ENCODE measurements at regions not wholly inside any gene's neighbourhood (a gene's known extent, or its start where the extent isn't known, plus 50 kb on each side); places are given as distances from the start of the nearest gene placed in this dataset.

DNA sequence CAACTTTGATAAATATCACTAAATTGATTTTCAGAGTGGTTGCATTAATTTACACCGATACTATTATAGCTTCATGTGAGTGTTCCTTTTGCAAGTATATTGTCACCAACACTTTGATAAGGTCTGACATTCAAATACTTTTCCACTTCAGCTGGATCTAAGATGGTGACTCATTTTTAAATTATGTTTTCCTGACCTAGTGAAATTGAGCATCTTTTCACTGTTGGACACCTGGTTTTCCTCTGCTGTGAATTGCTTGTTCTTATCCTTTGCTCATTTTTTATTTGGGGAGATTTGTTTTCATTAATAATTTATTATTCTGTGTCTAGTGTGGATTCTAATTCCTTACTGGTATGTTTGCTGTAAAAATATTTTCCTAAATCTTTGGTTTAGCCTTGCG lies 85.2 kb upstream of the PRDM1 start:
- Histone ChIP-seq H3K27me3 (ENCODE audit: insufficient read depth, low read length) (peaks cover 21% of the 10 kb centered on the region), H3K4me1 (ENCODE audit: insufficient read depth, low read length) (no peaks in the 10 kb centered on the region), H3K4me3 (ENCODE audit: low read length) (no peak overlapping the region), H3K36me3 (ENCODE audit: insufficient read depth, low read length) (no peaks in the 10 kb centered on the region), H2AFZ (ENCODE audit: low read depth, low read length) (no peak overlapping the region), H3K9me3 (ENCODE audit: low read length) (no peaks in the 10 kb centered on the region)

DNA sequence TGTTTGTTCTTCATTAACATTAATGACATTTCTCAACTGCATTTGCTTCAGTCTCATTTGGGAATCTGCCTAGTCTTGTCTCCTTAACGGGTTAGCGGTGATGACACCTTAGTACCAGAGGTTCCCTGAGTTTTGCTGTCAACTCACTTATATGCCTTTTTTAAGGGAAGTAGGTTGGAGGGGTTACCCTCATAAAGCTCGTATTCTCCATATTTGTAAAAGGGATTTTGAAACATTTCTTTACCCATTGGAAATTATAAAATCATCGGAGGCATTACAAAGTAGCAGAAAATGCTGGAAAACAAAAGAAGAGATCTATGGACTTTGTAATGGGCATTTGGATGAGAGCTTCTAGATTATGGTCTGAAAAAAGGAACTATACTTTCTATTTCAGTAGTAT lies 88.7 kb upstream of the PRDM1 start:
- H3K36me3 ChIP-seq (ENCODE audit: insufficient read depth, low read length): no peaks in the 10 kb centered on the region
- no peak overlapping the region for H3K4me3 ChIP-seq (ENCODE audit: low read length)
- H3K27me3 ChIP-seq (ENCODE audit: insufficient read depth, low read length): peaks cover 47% of the 10 kb centered on the region
- no peak overlapping the region for H2AFZ ChIP-seq (ENCODE audit: low read depth, low read length)
- peaks cover 5% of the 10 kb centered on the region for H3K4me1 ChIP-seq (ENCODE audit: insufficient read depth, low read length)
- H3K9me3 ChIP-seq (ENCODE audit: low read length): peaks cover 5% of the 10 kb centered on the region

DNA sequence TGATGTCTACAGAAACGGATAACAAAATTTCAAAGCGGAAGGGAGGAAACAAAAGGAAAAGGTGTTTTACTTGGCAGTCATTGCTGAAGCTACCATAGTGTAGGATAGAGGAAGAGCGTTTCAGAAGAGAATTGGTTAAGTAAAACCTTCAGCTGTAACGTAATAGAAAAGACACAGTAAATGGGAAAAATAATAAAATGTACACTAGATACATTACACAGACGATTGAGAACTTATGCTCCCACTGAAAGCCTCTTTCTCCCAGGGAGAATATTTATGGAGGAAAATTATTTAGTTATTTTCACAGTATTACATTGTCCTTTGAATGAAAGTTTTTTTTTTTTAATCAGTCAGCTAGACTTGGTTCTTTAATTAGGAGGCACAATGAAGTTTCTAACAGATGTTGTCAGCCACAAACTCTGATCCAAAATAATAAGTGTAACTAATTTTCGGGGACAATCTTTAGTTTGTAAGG lies 90.7 kb upstream of the PRDM1 start:
- H3K36me3 ChIP-seq (ENCODE audit: insufficient read depth, low read length): no peaks in the 10 kb centered on the region
- peak overlapping the region; percentile 97 for H2AFZ ChIP-seq (ENCODE audit: low read depth, low read length)
- no peak overlapping the region for H3K4me3 ChIP-seq (ENCODE audit: low read length)
- H3K9me3 ChIP-seq (ENCODE audit: low read length): peaks cover 5% of the 10 kb centered on the region
- peaks cover 63% of the 10 kb centered on the region for H3K27me3 ChIP-seq (ENCODE audit: insufficient read depth, low read length)
- peaks cover 10% of the 10 kb centered on the region for H3K4me1 ChIP-seq (ENCODE audit: insufficient read depth, low read length)

DNA sequence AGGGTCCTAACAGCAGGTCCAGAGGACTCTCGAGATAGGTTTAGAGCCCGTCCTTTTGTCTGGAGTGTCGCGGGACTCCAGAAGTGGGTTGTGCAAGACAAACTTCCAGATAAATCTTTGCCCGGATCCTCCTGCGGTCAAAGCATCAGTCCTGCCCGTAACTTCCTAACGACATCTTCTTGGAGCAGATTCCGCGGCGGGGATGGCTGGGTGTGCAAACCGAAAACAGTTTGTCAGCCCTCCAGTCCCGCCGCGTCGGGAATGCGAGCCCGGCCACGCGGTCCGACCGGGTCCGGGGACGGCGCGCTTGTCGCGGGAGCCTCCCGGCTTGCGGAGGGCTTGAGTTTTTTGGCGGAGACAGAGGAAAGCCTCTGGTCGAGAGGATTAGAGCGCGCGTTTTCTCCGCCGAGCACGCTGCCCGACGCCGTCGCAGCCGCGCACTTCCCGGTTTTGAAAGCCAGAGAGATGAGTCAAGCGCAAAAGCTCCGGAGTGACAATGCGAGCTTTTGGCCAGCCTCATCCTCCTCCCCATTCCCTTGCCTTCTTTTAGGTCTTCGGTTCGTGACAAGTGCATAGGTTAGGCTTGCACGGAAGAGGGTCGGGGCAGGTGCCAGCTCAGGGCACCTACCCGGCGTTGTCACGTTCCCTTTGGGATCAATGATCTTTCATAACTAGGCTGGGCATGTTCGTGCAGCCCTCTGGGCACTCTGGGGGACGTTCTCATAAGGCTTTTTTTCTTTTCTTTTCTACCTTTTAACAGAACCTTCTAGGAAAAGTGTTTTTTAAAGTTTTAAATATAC lies 91.3 kb upstream of the PRDM1 start:
- peak overlapping the region; percentile 29 for H3K4me3 ChIP-seq (ENCODE audit: low read length)
- H3K9me3 ChIP-seq (ENCODE audit: low read length): peaks cover 5% of the 10 kb centered on the region
- H3K4me1 ChIP-seq (ENCODE audit: insufficient read depth, low read length): peaks cover 10% of the 10 kb centered on the region
- H3K36me3 ChIP-seq (ENCODE audit: insufficient read depth, low read length): no peaks in the 10 kb centered on the region
- H2AFZ ChIP-seq (ENCODE audit: low read depth, low read length): peak overlapping the region; percentile 97
- H3K27me3 ChIP-seq (ENCODE audit: insufficient read depth, low read length): peaks cover 69% of the 10 kb centered on the region

DNA sequence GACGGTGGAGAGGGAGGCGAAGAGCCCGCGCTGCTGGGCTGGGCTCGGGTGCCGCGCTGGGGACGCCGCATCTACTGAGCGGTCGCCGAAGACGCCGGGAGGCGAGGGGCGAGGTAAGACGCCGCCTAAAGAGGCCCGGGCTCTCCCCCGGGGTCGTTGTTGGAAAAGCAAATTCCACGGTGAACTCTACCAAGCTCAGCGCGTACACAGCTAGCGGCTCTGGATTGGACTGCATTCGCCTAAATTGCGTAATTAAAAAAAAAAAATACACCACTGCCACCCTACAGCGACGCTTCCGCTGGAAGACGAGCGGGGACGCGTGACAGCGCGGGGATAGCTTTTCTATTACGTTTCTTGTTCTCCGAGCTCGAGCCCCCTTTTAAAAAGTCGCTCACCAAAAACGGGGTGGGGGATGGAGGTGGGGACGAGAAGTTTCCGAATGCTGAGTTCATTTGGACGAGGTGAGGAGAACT lies 92.0 kb upstream of the PRDM1 start:
- Histone ChIP-seq H3K4me1 (ENCODE audit: insufficient read depth, low read length) (peaks cover 10% of the 10 kb centered on the region), H3K36me3 (ENCODE audit: insufficient read depth, low read length) (no peaks in the 10 kb centered on the region), H3K9me3 (ENCODE audit: low read length) (peaks cover 5% of the 10 kb centered on the region), H2AFZ (ENCODE audit: low read depth, low read length) (peak overlapping the region; percentile 97), H3K4me3 (ENCODE audit: low read length) (no peak overlapping the region), H3K27me3 (ENCODE audit: insufficient read depth, low read length) (peaks cover 76% of the 10 kb centered on the region)

DNA sequence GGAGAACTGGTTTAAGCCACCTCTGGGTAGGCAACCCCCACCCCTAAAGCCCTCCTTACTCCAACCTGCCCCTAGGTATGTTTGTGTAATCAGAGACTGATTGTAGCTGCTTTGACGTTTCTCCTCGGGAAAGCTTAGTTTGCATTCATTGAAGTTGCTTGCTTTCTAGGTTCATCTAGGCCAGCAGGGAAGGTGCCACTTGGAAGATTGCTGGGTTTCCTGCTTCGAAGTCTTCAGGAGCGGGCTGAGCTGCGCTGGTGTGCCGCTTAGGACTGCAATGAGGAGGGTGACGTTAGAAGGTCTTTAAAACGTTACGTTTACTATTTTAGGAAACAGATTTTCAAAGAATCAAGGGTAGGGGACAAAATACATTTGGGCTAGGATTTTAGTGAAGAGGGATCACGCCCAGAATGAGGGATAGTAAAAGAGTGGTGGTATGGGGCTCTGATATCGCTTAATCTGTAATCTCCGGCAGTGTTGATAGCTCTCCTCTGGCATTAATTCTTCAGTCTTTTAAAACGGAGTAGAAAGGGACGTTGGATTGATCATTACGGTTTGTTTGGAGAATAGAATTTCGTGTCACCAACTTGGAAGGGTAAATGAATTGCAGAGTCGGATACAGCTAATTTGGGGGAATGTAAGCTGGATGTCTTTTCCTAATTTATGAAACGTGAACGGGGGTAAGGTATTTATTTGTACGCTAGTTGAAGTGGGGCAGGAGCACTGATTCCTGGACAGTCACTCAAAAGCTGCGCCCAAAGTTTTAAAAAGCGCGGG lies 92.6 kb upstream of the PRDM1 start:
- H3K9me3 ChIP-seq (ENCODE audit: low read length): peaks cover 5% of the 10 kb centered on the region
- H3K4me3 ChIP-seq (ENCODE audit: low read length): no peak overlapping the region
- H3K27me3 ChIP-seq (ENCODE audit: insufficient read depth, low read length): peaks cover 80% of the 10 kb centered on the region
- H2AFZ ChIP-seq (ENCODE audit: low read depth, low read length): peak overlapping the region; percentile 97
- no peaks in the 10 kb centered on the region for H3K36me3 ChIP-seq (ENCODE audit: insufficient read depth, low read length)
- peaks cover 10% of the 10 kb centered on the region for H3K4me1 ChIP-seq (ENCODE audit: insufficient read depth, low read length)

DNA sequence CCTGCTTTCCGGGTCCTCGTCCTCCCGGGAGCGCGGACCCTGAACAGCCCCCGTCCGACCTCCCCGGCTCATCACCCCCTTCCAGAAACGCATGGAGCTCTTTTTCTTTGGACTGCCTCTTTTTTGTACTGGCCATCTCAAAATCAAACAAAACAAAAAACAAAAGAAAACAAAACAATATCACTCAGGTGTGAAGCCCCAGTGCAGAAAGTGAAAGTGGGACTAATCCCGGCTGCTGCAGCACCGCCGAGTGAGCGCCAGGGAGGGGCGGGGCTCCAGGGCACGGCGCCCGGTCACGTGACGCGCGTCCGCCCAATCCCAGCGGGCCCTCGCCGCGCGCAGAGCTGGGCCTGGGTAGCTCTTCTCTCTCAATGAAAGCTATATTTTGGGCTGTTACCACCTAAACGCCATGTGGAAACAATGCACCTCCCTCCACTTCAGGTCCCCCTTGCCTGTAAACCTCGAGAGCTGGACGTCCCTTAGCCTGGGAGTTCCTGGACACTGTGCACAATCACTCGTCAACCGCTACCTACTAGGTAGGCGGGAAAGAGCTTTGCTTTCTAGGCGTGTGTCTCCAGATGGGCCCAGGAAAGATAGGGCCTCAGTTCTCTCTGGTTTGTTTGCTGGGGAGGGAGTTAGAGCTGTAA lies 93.7 kb upstream of the PRDM1 start:
- peak overlapping the region; percentile 50 for H3K4me3 ChIP-seq (ENCODE audit: low read length)
- H3K36me3 ChIP-seq (ENCODE audit: insufficient read depth, low read length): no peaks in the 10 kb centered on the region
- H3K9me3 ChIP-seq (ENCODE audit: low read length): peaks cover 5% of the 10 kb centered on the region
- peaks cover 83% of the 10 kb centered on the region for H3K27me3 ChIP-seq (ENCODE audit: insufficient read depth, low read length)
- H2AFZ ChIP-seq (ENCODE audit: low read depth, low read length): peak overlapping the region; percentile 95
- peaks cover 10% of the 10 kb centered on the region for H3K4me1 ChIP-seq (ENCODE audit: insufficient read depth, low read length)

DNA sequence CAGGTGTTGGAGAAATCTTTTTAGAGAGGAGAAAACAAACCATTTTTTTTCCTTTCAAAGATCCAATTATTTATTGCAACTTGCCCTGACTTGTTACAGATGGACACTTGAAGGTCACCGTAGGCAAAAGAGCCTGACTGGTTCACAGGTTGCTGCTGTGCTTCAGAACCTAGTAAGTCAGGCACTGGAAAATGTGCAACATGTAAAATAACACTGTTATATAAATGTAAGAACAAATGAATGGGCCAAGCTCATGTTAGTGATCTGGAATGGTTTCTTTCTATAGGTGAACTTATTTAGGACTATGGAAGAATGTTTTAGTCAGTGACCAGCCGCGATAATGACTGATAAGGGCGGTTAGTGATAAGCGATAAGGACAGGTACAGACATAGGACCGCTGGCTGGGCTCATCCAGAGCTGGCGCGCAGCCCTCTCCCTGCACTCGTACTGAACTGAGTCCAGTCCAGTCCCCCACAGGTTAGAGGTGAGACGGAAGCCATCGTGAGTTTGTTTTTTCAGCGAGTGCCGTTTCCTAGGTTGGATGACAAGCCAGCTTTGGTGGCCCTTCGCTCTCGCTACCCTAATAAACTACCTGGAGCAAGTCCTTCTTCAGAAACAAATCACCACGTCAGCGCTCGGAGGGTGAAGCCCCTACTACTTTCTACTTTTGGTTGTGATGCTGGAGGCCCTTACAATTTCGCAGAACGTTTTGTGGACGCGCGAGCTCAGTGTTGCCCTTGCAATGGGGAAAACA lies 94.4 kb upstream of the PRDM1 start:
- no peaks in the 10 kb centered on the region for H3K36me3 ChIP-seq (ENCODE audit: insufficient read depth, low read length)
- peak overlapping the region; percentile 95 for H2AFZ ChIP-seq (ENCODE audit: low read depth, low read length)
- peaks cover 84% of the 10 kb centered on the region for H3K27me3 ChIP-seq (ENCODE audit: insufficient read depth, low read length)
- peaks cover 5% of the 10 kb centered on the region for H3K9me3 ChIP-seq (ENCODE audit: low read length)
- H3K4me1 ChIP-seq (ENCODE audit: insufficient read depth, low read length): peaks cover 10% of the 10 kb centered on the region
- peak overlapping the region; percentile 50 for H3K4me3 ChIP-seq (ENCODE audit: low read length)

DNA sequence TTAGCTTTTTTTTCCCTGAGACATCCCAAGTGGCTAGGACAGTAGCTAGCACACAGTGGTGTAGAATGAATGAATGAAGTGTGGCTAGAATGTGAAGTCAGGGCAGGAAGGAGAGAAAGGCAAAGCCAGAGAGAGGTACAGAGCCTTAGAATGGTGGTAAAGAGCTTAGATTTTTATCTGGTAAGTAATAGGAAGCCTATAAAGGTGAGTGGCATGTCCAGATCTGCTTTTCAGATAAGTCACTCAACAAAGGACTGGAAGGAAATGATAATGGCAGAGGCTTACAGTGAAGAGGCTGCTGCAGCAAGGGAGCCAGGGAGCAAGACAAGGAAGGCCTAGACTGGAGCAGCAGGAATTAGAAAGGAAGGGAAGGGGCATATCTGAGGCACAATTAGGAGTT lies 96.0 kb upstream of the PRDM1 start:
- Histone ChIP-seq H3K4me1 (ENCODE audit: insufficient read depth, low read length) (peaks cover 10% of the 10 kb centered on the region), H3K4me3 (ENCODE audit: low read length) (no peak overlapping the region), H3K9me3 (ENCODE audit: low read length) (peaks cover 5% of the 10 kb centered on the region), H2AFZ (ENCODE audit: low read depth, low read length) (no peak overlapping the region), H3K27me3 (ENCODE audit: insufficient read depth, low read length) (peaks cover 87% of the 10 kb centered on the region), H3K36me3 (ENCODE audit: insufficient read depth, low read length) (no peaks in the 10 kb centered on the region)

DNA sequence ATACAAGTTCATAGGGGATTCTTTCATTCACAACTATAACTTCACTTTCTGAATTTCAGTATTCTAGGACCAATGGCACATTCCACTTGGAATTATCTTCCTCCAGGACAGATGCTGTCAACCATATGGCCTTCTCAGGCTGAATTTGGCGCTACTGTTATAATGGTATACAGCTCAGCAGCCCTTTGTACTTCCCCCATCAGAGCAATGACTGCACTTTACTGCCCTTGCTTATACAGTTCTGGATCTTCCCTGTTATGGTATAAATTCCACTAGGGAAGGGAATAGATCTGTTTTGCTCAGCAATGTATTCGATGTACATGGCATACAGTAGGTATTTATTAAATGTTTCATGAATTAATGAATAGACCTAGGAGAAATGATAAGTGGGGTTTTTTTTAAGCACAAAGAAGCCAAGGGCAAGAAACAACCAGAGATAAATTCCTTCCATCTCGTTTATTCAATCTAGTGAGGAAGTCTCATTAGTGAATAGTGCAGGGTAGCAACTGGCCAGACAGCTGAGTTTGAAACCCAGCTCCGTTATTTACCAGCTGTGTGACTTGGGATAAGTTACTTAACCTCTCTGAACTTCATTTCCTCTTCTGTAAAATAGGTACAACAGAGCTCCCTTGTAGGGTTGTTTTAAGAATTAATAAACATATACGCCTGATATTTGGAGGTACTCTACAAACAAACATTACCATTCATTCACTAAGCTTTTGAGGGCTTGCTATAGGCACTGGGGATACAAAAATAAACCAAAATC lies 97.1 kb upstream of the PRDM1 start:
- H3K9me3 ChIP-seq (ENCODE audit: low read length): peaks cover 5% of the 10 kb centered on the region
- peaks cover 5% of the 10 kb centered on the region for H3K4me1 ChIP-seq (ENCODE audit: insufficient read depth, low read length)
- peaks cover 83% of the 10 kb centered on the region for H3K27me3 ChIP-seq (ENCODE audit: insufficient read depth, low read length)
- no peak overlapping the region for H2AFZ ChIP-seq (ENCODE audit: low read depth, low read length)
- H3K36me3 ChIP-seq (ENCODE audit: insufficient read depth, low read length): no peaks in the 10 kb centered on the region
- no peak overlapping the region for H3K4me3 ChIP-seq (ENCODE audit: low read length)

DNA sequence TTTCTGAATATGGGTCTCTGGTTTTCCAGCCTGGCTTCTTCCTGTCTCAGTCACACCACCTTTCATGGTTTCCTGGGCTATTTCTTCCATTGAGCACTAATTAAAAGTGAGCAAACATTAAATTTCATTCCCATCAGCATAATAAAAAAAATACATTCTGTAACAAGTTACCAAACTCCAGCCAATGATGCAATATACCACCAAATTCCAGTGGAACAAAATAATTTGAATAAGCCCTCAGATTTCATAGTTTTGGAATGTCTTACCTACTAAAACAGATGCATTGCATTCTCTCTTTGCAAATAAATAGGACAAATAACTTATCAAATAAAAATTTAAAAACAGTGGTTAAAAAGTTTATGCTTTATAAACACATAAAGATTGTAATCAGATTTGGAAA lies 97.8 kb upstream of the PRDM1 start:
- Histone ChIP-seq H3K36me3 (ENCODE audit: insufficient read depth, low read length) (no peaks in the 10 kb centered on the region), H3K27me3 (ENCODE audit: insufficient read depth, low read length) (peaks cover 77% of the 10 kb centered on the region), H3K9me3 (ENCODE audit: low read length) (peaks cover 3% of the 10 kb centered on the region), H3K4me3 (ENCODE audit: low read length) (no peak overlapping the region), H3K4me1 (ENCODE audit: insufficient read depth, low read length) (peaks cover 5% of the 10 kb centered on the region), H2AFZ (ENCODE audit: low read depth, low read length) (no peak overlapping the region)

DNA sequence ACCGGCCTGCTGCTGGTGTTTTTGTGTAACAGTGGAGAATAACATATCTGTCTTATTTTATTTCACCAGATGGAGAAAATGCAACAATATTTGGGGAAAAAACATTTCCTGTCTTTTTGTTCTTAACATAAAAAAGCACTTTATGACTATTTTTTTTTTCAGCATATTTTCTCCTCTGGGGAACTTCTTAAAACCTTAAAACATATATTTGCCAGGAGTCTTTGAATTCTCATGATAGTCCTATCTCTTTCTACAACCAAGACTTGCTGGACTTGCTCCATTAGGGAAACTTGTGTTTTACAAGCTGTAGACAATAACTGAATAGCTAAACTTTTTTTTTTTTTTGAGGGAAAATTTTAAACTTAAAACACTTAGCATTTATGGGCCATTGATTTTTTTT lies 98.6 kb upstream of the PRDM1 start:
- no peaks in the 10 kb centered on the region for H3K36me3 ChIP-seq (ENCODE audit: insufficient read depth, low read length)
- peaks cover 5% of the 10 kb centered on the region for H3K4me1 ChIP-seq (ENCODE audit: insufficient read depth, low read length)
- no peak overlapping the region for H2AFZ ChIP-seq (ENCODE audit: low read depth, low read length)
- H3K9me3 ChIP-seq (ENCODE audit: low read length): no peaks in the 10 kb centered on the region
- no peak overlapping the region for H3K4me3 ChIP-seq (ENCODE audit: low read length)
- peaks cover 68% of the 10 kb centered on the region for H3K27me3 ChIP-seq (ENCODE audit: insufficient read depth, low read length)

Measured in neuron (in vitro differentiated cells).